ENCODE measurements at regions not wholly inside any gene's neighbourhood (a gene's known extent, or its start where the extent isn't known, plus 50 kb on each side); places are given as distances from the start of the nearest gene placed in this dataset.
"Not testable (repeated sequence)": the region's sequence is repeated elsewhere in the genome, so short reads cannot be mapped to it uniquely, and the experiment has no call there.

- no peak for DNase-seq
Observed at GRCh38 chr10:30169342-30169741, 110.0 kb upstream of the JCAD start.

- no peak for DNase-seq
Observed at GRCh38 chr10:30166929-30167328, 107.5 kb upstream of the JCAD start.

- DNase-seq: not testable (repeated sequence)
Observed at GRCh38 chr10:30163410-30163809, 104.0 kb upstream of the JCAD start.

GRCh38 chr10:30162796-30163195, 103.4 kb upstream of the JCAD start:
- not testable (repeated sequence) for DNase-seq

- no peak for DNase-seq
Observed at GRCh38 chr10:30160271-30160982, 101.0 kb upstream of the JCAD start.

GRCh38 chr10:30159614-30160013, 100.2 kb upstream of the JCAD start:
- not testable (repeated sequence) for DNase-seq

GRCh38 chr10:30158325-30158960, 99.1 kb upstream of the JCAD start:
- DNase-seq: no peak

- no peak for DNase-seq
Observed at GRCh38 chr10:30155401-30155800, 96.0 kb upstream of the JCAD start.

GRCh38 chr10:30154561-30154960, 95.2 kb upstream of the JCAD start:
- DNase-seq: no peak

GRCh38 chr10:30154126-30154525, 94.7 kb upstream of the JCAD start:
- no peak for DNase-seq

GRCh38 chr10:30151581-30152389, 92.4 kb upstream of the JCAD start:
- DNase-seq: peak in 1 of 2 experiments; percentile 4

GRCh38 chr10:30141423-30141822, 82.0 kb upstream of the JCAD start:
- no peak for DNase-seq

GRCh38 chr10:30134171-30134945, 75.0 kb upstream of the JCAD start:
- no peak for DNase-seq

- no peak for DNase-seq
Observed at GRCh38 chr10:30133198-30133597, 73.8 kb upstream of the JCAD start.

GRCh38 chr10:30131369-30131768, 72.0 kb upstream of the JCAD start:
- DNase-seq: not testable (repeated sequence)

GRCh38 chr10:30129326-30129725, 69.9 kb upstream of the JCAD start:
- not testable (repeated sequence) for DNase-seq

GRCh38 chr10:30127120-30127541, 67.7 kb upstream of the JCAD start:
- no peak for DNase-seq

GRCh38 chr10:30125496-30125895, 66.1 kb upstream of the JCAD start:
- no peak for DNase-seq

GRCh38 chr10:30124704-30125103, 65.3 kb upstream of the JCAD start:
- no peak for DNase-seq

- no peak for DNase-seq
Observed at GRCh38 chr10:30121401-30121800, 62.0 kb upstream of the JCAD start.

GRCh38 chr10:30118590-30118989, 59.2 kb upstream of the JCAD start:
- no peak for DNase-seq

- no peak for DNase-seq
Observed at GRCh38 chr10:30117812-30118501, 58.6 kb upstream of the JCAD start.

All from NCI-H526 (cell line).